ENCODE measurements at regions not wholly inside any gene's neighbourhood (a gene's known extent, or its start where the extent isn't known, plus 50 kb on each side); places are given as distances from the start of the nearest gene placed in this dataset.
"Not testable (repeated sequence)": the region's sequence is repeated elsewhere in the genome, so short reads cannot be mapped to it uniquely, and the experiment has no call there.

DNA sequence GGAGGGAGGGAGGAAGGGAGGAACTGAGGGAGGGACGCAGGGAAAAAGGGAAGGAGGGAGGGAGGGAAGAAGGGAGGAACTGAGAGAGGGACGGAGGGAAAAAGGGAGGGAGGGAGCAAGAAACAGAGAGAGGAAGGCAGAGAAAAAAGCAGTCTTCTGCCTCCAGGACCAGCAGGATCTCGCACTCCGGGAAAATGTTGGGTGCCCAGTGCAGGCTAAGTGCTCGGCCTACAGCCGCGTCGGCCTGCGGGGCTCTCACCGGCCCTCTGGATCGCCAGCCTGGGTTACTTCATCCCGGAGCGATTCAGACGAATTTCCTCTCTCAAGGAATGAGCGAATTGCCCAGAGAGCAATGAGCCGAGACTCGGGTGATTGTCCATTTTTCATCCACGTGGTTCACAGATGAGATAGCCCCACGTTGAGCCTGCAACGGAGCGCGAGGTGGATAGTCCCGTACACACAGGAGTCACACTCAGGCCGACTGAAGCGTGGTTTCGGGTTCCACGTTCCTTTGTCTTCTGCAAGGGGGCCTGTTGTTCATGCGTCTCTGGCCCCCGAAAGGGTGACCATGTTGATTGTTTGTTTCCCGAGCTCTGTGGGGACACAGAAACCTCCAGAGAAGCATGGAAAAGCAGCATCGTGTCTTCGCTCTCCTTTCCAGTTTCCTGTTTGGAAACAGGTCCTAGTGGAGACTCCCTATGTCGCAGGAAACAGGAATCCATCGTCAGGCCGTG is 1937.1 kb upstream of the DEFB115 start:
- not testable (repeated sequence) for H3K4me3 ChIP-seq (ENCODE audit: low read length); H3K27ac ChIP-seq (ENCODE audit: low read length); H3K36me3 ChIP-seq (ENCODE audit: control insufficient read depth, insufficient read depth, low read length); H3K27me3 ChIP-seq (ENCODE audit: control insufficient read depth, insufficient read depth, low read length); H3K9me3 ChIP-seq (ENCODE audit: control insufficient read depth, insufficient read depth, low read length); H3K4me1 ChIP-seq (ENCODE audit: control insufficient read depth, insufficient read depth, low read length); DNase-seq (ENCODE audit: low read depth, low spot score)
- WGBS (ENCODE audit: insufficient coverage, insufficient read length): no CpG with 5 or more reads among the region's 35 CpGs

DNA sequence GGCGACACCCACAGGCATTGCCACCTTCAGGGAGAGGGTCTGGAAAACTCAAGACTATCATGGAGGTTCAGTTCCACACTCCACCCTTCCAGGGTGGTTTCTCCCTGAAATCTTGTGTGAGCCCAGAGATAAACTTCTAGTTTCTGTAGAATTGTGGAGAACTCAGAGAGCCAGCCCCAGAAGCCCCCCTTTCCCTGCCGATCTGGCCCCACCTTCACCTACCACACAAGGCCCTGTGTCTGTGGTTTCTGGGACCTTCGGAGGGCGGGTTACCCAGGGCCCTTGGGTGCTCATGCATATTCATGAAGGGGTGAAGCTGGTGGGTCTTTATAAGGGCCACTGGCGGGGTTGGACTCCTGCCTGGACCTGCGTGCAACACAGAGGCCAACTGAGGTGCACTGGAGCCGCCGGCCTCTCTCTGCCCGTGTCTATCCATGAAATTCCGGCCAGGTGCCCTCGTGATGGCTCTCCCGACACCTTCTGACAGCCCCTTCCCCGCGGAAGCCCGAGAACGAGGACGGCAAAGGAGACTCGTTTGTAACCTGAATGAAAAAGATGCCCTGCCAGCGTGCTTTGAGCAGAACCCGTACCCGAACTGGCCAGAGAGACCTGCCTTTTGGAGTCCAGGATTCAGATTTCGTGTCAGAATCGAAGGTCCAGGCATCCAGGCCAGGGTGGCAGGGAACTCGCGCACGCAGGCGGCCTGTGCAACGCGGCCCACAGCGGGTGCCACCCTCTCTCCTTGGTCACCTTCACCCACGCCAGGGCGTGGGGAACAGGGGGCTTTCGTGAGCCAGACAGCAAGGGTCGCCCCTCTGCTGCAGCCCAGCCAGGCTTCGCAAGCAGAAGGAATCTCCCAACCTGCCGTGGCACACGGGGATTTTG is 1933.6 kb upstream of the DEFB115 start:
- not testable (repeated sequence) for H3K27me3 ChIP-seq (ENCODE audit: control insufficient read depth, insufficient read depth, low read length); H3K27ac ChIP-seq (ENCODE audit: low read length); H3K36me3 ChIP-seq (ENCODE audit: control insufficient read depth, insufficient read depth, low read length); H3K4me3 ChIP-seq (ENCODE audit: low read length); H3K9me3 ChIP-seq (ENCODE audit: control insufficient read depth, insufficient read depth, low read length); DNase-seq (ENCODE audit: low read depth, low spot score); H3K4me1 ChIP-seq (ENCODE audit: control insufficient read depth, insufficient read depth, low read length)
- WGBS (ENCODE audit: insufficient coverage, insufficient read length): no CpG with 5 or more reads among the region's 37 CpGs

- not testable (repeated sequence) for H3K4me1 ChIP-seq (ENCODE audit: control insufficient read depth, insufficient read depth, low read length); H3K4me3 ChIP-seq (ENCODE audit: low read length); H3K27ac ChIP-seq (ENCODE audit: low read length); DNase-seq (ENCODE audit: low read depth, low spot score); H3K9me3 ChIP-seq (ENCODE audit: control insufficient read depth, insufficient read depth, low read length); H3K27me3 ChIP-seq (ENCODE audit: control insufficient read depth, insufficient read depth, low read length); H3K36me3 ChIP-seq (ENCODE audit: control insufficient read depth, insufficient read depth, low read length)
- WGBS (ENCODE audit: insufficient coverage, insufficient read length): no CpG with 5 or more reads among the region's 34 CpGs
Measured at GRCh38 chr20:29324516-29325303, 1932.8 kb upstream of the DEFB115 start.

GRCh38 chr20:29325304-29325640 is 1932.2 kb upstream of the DEFB115 start:
- DNase-seq (ENCODE audit: low read depth, low spot score): no peak
- no peaks in the 10 kb centered on the region for H3K4me1 ChIP-seq (ENCODE audit: control insufficient read depth, insufficient read depth, low read length)
- no CpG with 5 or more reads among the region's 20 CpGs for WGBS (ENCODE audit: insufficient coverage, insufficient read length)
- H3K36me3 ChIP-seq (ENCODE audit: control insufficient read depth, insufficient read depth, low read length): no peaks in the 10 kb centered on the region
- H3K27ac ChIP-seq (ENCODE audit: low read length): no peak overlapping the region
- H3K9me3 ChIP-seq (ENCODE audit: control insufficient read depth, insufficient read depth, low read length): no peaks in the 10 kb centered on the region; the same call in 1 of the 2 replicates
- no peak overlapping the region for H3K4me3 ChIP-seq (ENCODE audit: low read length)
- no peaks in the 10 kb centered on the region for H3K27me3 ChIP-seq (ENCODE audit: control insufficient read depth, insufficient read depth, low read length)

- not testable (repeated sequence) for H3K36me3 ChIP-seq (ENCODE audit: control insufficient read depth, insufficient read depth, low read length); H3K4me1 ChIP-seq (ENCODE audit: control insufficient read depth, insufficient read depth, low read length); H3K27me3 ChIP-seq (ENCODE audit: control insufficient read depth, insufficient read depth, low read length); H3K27ac ChIP-seq (ENCODE audit: low read length); H3K9me3 ChIP-seq (ENCODE audit: control insufficient read depth, insufficient read depth, low read length); H3K4me3 ChIP-seq (ENCODE audit: low read length); DNase-seq (ENCODE audit: low read depth, low spot score)
- WGBS (ENCODE audit: insufficient coverage, insufficient read length): no CpG with 5 or more reads among the region's 17 CpGs
Measured at GRCh38 chr20:29325781-29326180, 1931.7 kb upstream of the DEFB115 start.

GRCh38 chr20:29326376-29327070 is 1930.9 kb upstream of the DEFB115 start:
- WGBS (ENCODE audit: insufficient coverage, insufficient read length): no CpG with 5 or more reads among the region's 27 CpGs
- Histone ChIP-seq H3K27me3 (ENCODE audit: control insufficient read depth, insufficient read depth, low read length) (no peaks in the 10 kb centered on the region), H3K4me3 (ENCODE audit: low read length) (no peak overlapping the region), H3K4me1 (ENCODE audit: control insufficient read depth, insufficient read depth, low read length) (no peaks in the 10 kb centered on the region), H3K36me3 (ENCODE audit: control insufficient read depth, insufficient read depth, low read length) (no peaks in the 10 kb centered on the region), H3K27ac (ENCODE audit: low read length) (no peak overlapping the region), H3K9me3 (ENCODE audit: control insufficient read depth, insufficient read depth, low read length) (no peaks in the 10 kb centered on the region; the same call in 1 of the 2 replicates)
- DNase-seq (ENCODE audit: low read depth, low spot score): no peak

DNA sequence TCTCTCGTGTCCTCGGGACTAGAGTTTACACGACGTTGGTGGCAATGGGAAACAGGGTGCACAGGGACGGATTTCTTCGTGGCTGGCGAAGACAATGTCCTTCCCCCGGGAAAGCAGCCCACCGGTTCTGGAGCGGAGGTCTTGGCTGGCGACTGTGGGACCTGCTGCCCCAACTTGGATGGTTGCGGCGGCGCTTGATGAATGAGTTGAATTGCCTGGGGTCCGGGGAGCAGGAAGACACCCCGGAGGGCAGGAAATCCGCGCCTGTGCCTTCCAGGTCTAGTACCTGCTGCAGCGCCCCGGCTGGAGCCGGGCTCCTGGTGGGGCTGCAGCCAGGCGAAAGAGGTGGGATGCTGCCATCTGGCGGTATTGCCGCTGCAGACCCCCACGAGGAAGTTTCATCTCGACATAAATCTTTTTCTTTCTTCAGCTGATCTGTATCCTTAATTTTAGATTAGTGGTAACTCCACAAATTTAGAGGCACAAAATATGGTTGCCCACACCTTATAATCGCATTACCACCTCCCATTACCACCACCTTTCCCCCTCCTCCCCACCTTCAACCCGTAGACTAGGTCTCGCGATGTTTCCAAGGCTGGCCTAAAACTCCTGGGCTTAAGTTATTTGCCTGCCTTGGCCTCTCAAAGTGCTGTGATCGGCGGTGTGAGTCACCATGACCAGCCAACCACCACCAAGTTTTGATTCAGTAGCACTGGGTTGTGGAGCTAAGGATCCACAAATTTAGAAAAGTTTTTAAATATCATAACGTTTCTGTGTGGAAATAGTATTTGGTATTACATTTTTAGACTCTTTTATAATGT is 1929.7 kb upstream of the DEFB115 start:
- WGBS (ENCODE audit: insufficient coverage, insufficient read length): no CpG with 5 or more reads among the region's 33 CpGs
- peak; percentile 11 for DNase-seq (ENCODE audit: low read depth, low spot score)
- not testable (repeated sequence) for H3K27me3 ChIP-seq (ENCODE audit: control insufficient read depth, insufficient read depth, low read length); H3K4me1 ChIP-seq (ENCODE audit: control insufficient read depth, insufficient read depth, low read length); H3K9me3 ChIP-seq (ENCODE audit: control insufficient read depth, insufficient read depth, low read length); H3K4me3 ChIP-seq (ENCODE audit: low read length); H3K27ac ChIP-seq (ENCODE audit: low read length); H3K36me3 ChIP-seq (ENCODE audit: control insufficient read depth, insufficient read depth, low read length)

- not testable (repeated sequence) for H3K4me3 ChIP-seq (ENCODE audit: low read length); H3K36me3 ChIP-seq (ENCODE audit: control insufficient read depth, insufficient read depth, low read length); H3K27me3 ChIP-seq (ENCODE audit: control insufficient read depth, insufficient read depth, low read length); H3K4me1 ChIP-seq (ENCODE audit: control insufficient read depth, insufficient read depth, low read length); H3K27ac ChIP-seq (ENCODE audit: low read length); H3K9me3 ChIP-seq (ENCODE audit: control insufficient read depth, insufficient read depth, low read length); DNase-seq (ENCODE audit: low read depth, low spot score)
- WGBS (ENCODE audit: insufficient coverage, insufficient read length): no CpG with 5 or more reads among the region's 10 CpGs
Measured at GRCh38 chr20:29330429-29331115, 1926.9 kb upstream of the DEFB115 start.

- Histone ChIP-seq H3K36me3 (ENCODE audit: control insufficient read depth, insufficient read depth, low read length) (no peaks in the 10 kb centered on the region), H3K9me3 (ENCODE audit: control insufficient read depth, insufficient read depth, low read length) (peaks cover 13% of the 10 kb centered on the region), H3K4me3 (ENCODE audit: low read length) (no peak overlapping the region), H3K27me3 (ENCODE audit: control insufficient read depth, insufficient read depth, low read length) (no peaks in the 10 kb centered on the region), H3K4me1 (ENCODE audit: control insufficient read depth, insufficient read depth, low read length) (no peaks in the 10 kb centered on the region), H3K27ac (ENCODE audit: low read length) (no peak overlapping the region)
- no peak for DNase-seq (ENCODE audit: low read depth, low spot score)
- WGBS (ENCODE audit: insufficient coverage, insufficient read length): no CpG with 5 or more reads among the region's 14 CpGs
Measured at GRCh38 chr20:29349836-29350235, 1907.6 kb upstream of the DEFB115 start.

Data from iPS DF 6.9 (cell line).